GM19240 (cell line): ENCODE measurements at regions not wholly inside any gene's neighbourhood (a gene's known extent, or its start where the extent isn't known, plus 50 kb on each side); places are given as distances from the start of the nearest gene placed in this dataset.

ENCODE experiments used
- DNase-seq: peaks from one replicate; pipeline ENCODE4 v3.0.0; 2011; ENCODE audit warnings: low spot score; ENCODE audit not compliant: insufficient read length

GRCh38 chr18:57918601-57919000, 115.5 kb upstream of the ATP8B1 start:
- DNase-seq, result no peak

- no peak for DNase-seq
Measured at GRCh38 chr18:57916684-57917083, 113.6 kb upstream of the ATP8B1 start.

GRCh38 chr18:57915865-57916582, 112.9 kb upstream of the ATP8B1 start:
- DNase-seq, result no peak

- no peak for DNase-seq
Measured at GRCh38 chr18:57915248-57915647, 112.1 kb upstream of the ATP8B1 start.

- no peak for DNase-seq
Measured at GRCh38 chr18:57913686-57914085, 110.6 kb upstream of the ATP8B1 start.

GRCh38 chr18:57910817-57911216, 107.7 kb upstream of the ATP8B1 start:
- no peak for DNase-seq

- DNase-seq, result no peak
Measured at GRCh38 chr18:57910134-57910533, 107.0 kb upstream of the ATP8B1 start.

- no peak for DNase-seq
Measured at GRCh38 chr18:57909620-57910019, 106.5 kb upstream of the ATP8B1 start.

GRCh38 chr18:57908092-57908491, 105.0 kb upstream of the ATP8B1 start:
- DNase-seq, result no peak

- no peak for DNase-seq
Measured at GRCh38 chr18:57907550-57907949, 104.4 kb upstream of the ATP8B1 start.

GRCh38 chr18:57906852-57907251, 103.7 kb upstream of the ATP8B1 start:
- DNase-seq, result no peak

GRCh38 chr18:57904535-57904934, 101.4 kb upstream of the ATP8B1 start:
- no peak for DNase-seq

- no peak for DNase-seq
Measured at GRCh38 chr18:57902721-57903120, 99.6 kb upstream of the ATP8B1 start.

- DNase-seq, result no peak
Measured at GRCh38 chr18:57901825-57902589, 98.9 kb upstream of the ATP8B1 start.

GRCh38 chr18:57900906-57901435, 97.9 kb upstream of the ATP8B1 start:
- no peak for DNase-seq

GRCh38 chr18:57898506-57899124, 95.5 kb upstream of the ATP8B1 start:
- DNase-seq, result no peak

- no peak for DNase-seq
Measured at GRCh38 chr18:57895182-57895581, 92.1 kb upstream of the ATP8B1 start.

GRCh38 chr18:57891707-57892391, 88.7 kb upstream of the ATP8B1 start:
- DNase-seq, result no peak

GRCh38 chr18:57890266-57890665, 87.2 kb upstream of the ATP8B1 start:
- DNase-seq, result no peak

- DNase-seq, result no peak
Measured at GRCh38 chr18:57889841-57890240, 86.7 kb upstream of the ATP8B1 start.

- no peak for DNase-seq
Measured at GRCh38 chr18:57887543-57888383, 84.6 kb upstream of the ATP8B1 start.
